SK-N-SH (cell line): ENCODE measurements at regions not wholly inside any gene's neighbourhood (a gene's known extent, or its start where the extent isn't known, plus 50 kb on each side); places are given as distances from the start of the nearest gene placed in this dataset.

Source experiments
- CTCF ChIA-PET: fragments of 300-600, 350-600 bp; formaldehyde crosslinking; extraction: SDS; loops from one replicate; lab custom pipeline; 2021; lab: Yijun Ruan, JAX
- POLR2A ChIA-PET: fragments of 350-600 bp; sonication (Branson Sonifier 250); formaldehyde crosslinking; extraction: SDS; loops from one replicate; lab custom pipeline; 2020; ENCODE audit warnings: antibody characterized with exemption, inconsistent platforms; lab: Yijun Ruan, JAX
- DNase-seq: peaks from one replicate; pipeline ENCODE4 v3.0.0; 2012
- H2AFZ ChIP-seq: fragments of 200-600 bp; sonication (generic); 2 replicates; pipeline ENCODE4 v1.8.1; 2016; ENCODE audit warnings: antibody characterized with exemption, mild to moderate bottlenecking, low read depth
- H3F3A ChIP-seq: fragments of 200-600 bp; sonication (generic); replicated peaks from 2 replicates; pipeline ENCODE3; 2016; ENCODE audit warnings: antibody characterized with exemption, mild to moderate bottlenecking; ENCODE audit not compliant: insufficient read depth
- H3K27ac ChIP-seq, 2 experiments: fragments of 200-500 bp in 1 of 2; fragments of 200-600 bp in 1 of 2; sonication (Bioruptor generic) in 1 of 2; sonication (generic), shearing (Covaris generic) in 1 of 2; 2 replicates each; pipeline versions ENCODE4 v1.5.1 to v1.6.1; 2014 to 2016; ENCODE audit warnings: low read depth in 2 of 2, inconsistent platforms in 1 of 2, low read length in 1 of 2, mild to moderate bottlenecking in 1 of 2, mixed read lengths in 1 of 2
- H3K27me3 ChIP-seq: fragments of 200-600 bp; sonication (generic), shearing (Covaris generic); 2 replicates; pipeline ENCODE4 v1.6.1; 2016; ENCODE audit warnings: mixed run types; ENCODE audit not compliant: insufficient read depth
- H3K36me3 ChIP-seq, 2 experiments: fragments of 200-500 bp in 1 of 2; fragments of 200-600 bp in 1 of 2; sonication (Bioruptor generic) in 1 of 2; sonication (generic) in 1 of 2; replicated peaks in 1 of 2; 2 replicates each; pipeline versions ENCODE3 to v1.5.1; 2014 to 2016; ENCODE audit warnings: low read length in 1 of 2, mild to moderate bottlenecking in 1 of 2; ENCODE audit not compliant: insufficient read depth in 2 of 2, control insufficient read depth in 1 of 2
- H3K4me1 ChIP-seq, 2 experiments: fragments of 200-500 bp in 1 of 2; fragments of 200-600 bp in 1 of 2; sonication (Bioruptor generic) in 1 of 2; sonication (generic), shearing (Covaris generic) in 1 of 2; 2 replicates each; pipeline versions ENCODE4 v1.5.1 to v1.6.1; 2014 to 2016; ENCODE audit warnings: low read depth in 1 of 2, low read length in 1 of 2, mixed run types in 1 of 2; ENCODE audit not compliant: insufficient read depth in 2 of 2, control insufficient read depth in 1 of 2
- H3K4me2 ChIP-seq: fragments of 200-600 bp; sonication (generic), shearing (Covaris generic); 2 replicates; pipeline ENCODE4 v1.6.1; 2017; ENCODE audit warnings: mixed run types
- H3K4me3 ChIP-seq, 2 experiments: fragments of 200-500 bp in 1 of 2; fragments of 200-600 bp in 1 of 2; sonication (Bioruptor generic) in 1 of 2; sonication (generic), shearing (Covaris generic) in 1 of 2; 2 replicates each; pipeline versions ENCODE4 v1.5.1 to v1.8.1; 2014 to 2016; ENCODE audit warnings: low read depth in 2 of 2, inconsistent platforms in 1 of 2, low read length in 1 of 2, mild to moderate bottlenecking in 1 of 2, mixed read lengths in 1 of 2, moderate library complexity in 1 of 2
- H3K79me2 ChIP-seq: fragments of 200-600 bp; sonication (generic); 2 replicates; pipeline ENCODE4 v1.8.1; 2017; ENCODE audit warnings: mild to moderate bottlenecking; ENCODE audit not compliant: insufficient read depth
- H3K9ac ChIP-seq: fragments of 200-600 bp; sonication (generic); 2 replicates; pipeline ENCODE4 v1.6.1; 2017; ENCODE audit warnings: mixed run types
- H3K9me2 ChIP-seq: fragments of 200-600 bp; sonication (generic); 2 replicates; pipeline ENCODE4 v1.6.1; 2017; ENCODE audit warnings: mixed run types
- H3K9me3 ChIP-seq: fragments of 200-600 bp; sonication (generic); 2 replicates; pipeline ENCODE4 v1.6.1; 2017; ENCODE audit warnings: mixed run types, mild to moderate bottlenecking, moderate library complexity
- H4K20me1 ChIP-seq: fragments of 200-600 bp; sonication (generic); 2 replicates; pipeline ENCODE4 v1.6.1; 2017; ENCODE audit warnings: mild to moderate bottlenecking, mixed run types; ENCODE audit not compliant: insufficient read depth
- CHD2 ChIP-seq: fragments of 150-350 bp; IDR thresholded peaks from 2 replicates; pipeline ENCODE4 v1.6.1; 2018; ENCODE audit warnings: low read length; ENCODE audit not compliant: partially characterized antibody
- EP300 ChIP-seq, 2 experiments: IDR thresholded peaks; 2 replicates each; pipeline versions ENCODE4 v1.4.0 to v1.6.1; 2012; ENCODE audit warnings: borderline replicate concordance in 1 of 2, low read depth in 1 of 2, low read length in 1 of 2
- EZH2phosphoT487 ChIP-seq: fragments of 200-600 bp; sonication (generic); IDR thresholded peaks from 2 replicates; pipeline ENCODE4 v1.6.1; 2017; ENCODE audit warnings: low read depth, mixed run types, mild to moderate bottlenecking, antibody characterized with exemption, moderate library complexity, borderline replicate concordance
- FOSL2 ChIP-seq: IDR thresholded peaks from 2 replicates; pipeline ENCODE4 v1.4.0; 2012; ENCODE audit warnings: low read depth, mild to moderate bottlenecking, moderate library complexity, borderline replicate concordance
- FOXJ3 ChIP-seq: sonication (generic); formaldehyde crosslinking; IDR thresholded peaks from 2 replicates; pipeline ENCODE4 v1.5.1; 2020; ENCODE audit warnings: mild to moderate bottlenecking, missing genetic modification reagents
- FOXM1 ChIP-seq: IDR thresholded peaks from 2 replicates; pipeline ENCODE4 v1.4.0; 2012; ENCODE audit warnings: low read depth, mild to moderate bottlenecking
- GATA2 ChIP-seq: sonication (generic); formaldehyde crosslinking; IDR thresholded peaks from 2 replicates; pipeline ENCODE4 v1.5.0; 2020; ENCODE audit warnings: mild to moderate bottlenecking, missing genetic modification reagents
- IRF3 ChIP-seq: fragments of 150-350 bp; IDR thresholded peaks from 2 replicates; pipeline ENCODE4 v1.6.1; 2016; ENCODE audit warnings: mild to moderate bottlenecking, low read depth, low read length
- POLR2AphosphoS5 ChIP-seq: IDR thresholded peaks from 2 replicates; pipeline ENCODE4 v1.6.1; 2012; ENCODE audit warnings: low read depth, low read length
- REST ChIP-seq: IDR thresholded peaks from 2 replicates; pipeline ENCODE4 v1.6.1; 2012; ENCODE audit warnings: mild to moderate bottlenecking, low read depth, low read length, moderate library complexity
- SIN3A ChIP-seq: IDR thresholded peaks from 2 replicates; pipeline ENCODE4 v1.6.1; 2012; ENCODE audit warnings: low read depth, mild to moderate bottlenecking, low read length, moderate library complexity, borderline replicate concordance
- TAF1 ChIP-seq: IDR thresholded peaks from 2 replicates; pipeline ENCODE4 v1.6.1; 2012; ENCODE audit warnings: low read depth, mild to moderate bottlenecking, low read length, moderate library complexity, borderline replicate concordance
- TEAD4 ChIP-seq: IDR thresholded peaks from 2 replicates; pipeline ENCODE4 v1.4.0; 2012; ENCODE audit warnings: mild to moderate bottlenecking, borderline replicate concordance; ENCODE audit not compliant: insufficient read depth
- USF1 ChIP-seq: IDR thresholded peaks from 2 replicates; pipeline ENCODE4 v1.4.0; 2012; ENCODE audit warnings: low read depth, borderline replicate concordance
- USF2 ChIP-seq: fragments of 150-350 bp; IDR thresholded peaks from 2 replicates; pipeline ENCODE4 v1.6.1; 2017; ENCODE audit warnings: antibody characterized with exemption, low read length, low read depth, borderline replicate concordance
- ZBTB33 ChIP-seq: IDR thresholded peaks from 2 replicates; pipeline ENCODE4 v1.4.0; 2012; ENCODE audit warnings: low read depth, borderline replicate concordance
- WGBS: methylation state at CpG from one replicate; pipeline ENCODE4 v1.1.6; 2017; ENCODE audit warnings: low lambda C conversion rate; 5-methylcytosine and 5-hydroxymethylcytosine counted together

GRCh38 chr2:241943209-241943850 is 73.8 kb downstream of the RTP5 start (continued):
- TF ChIP-seq USF2 (no peak), FOXM1 (no peak), FOSL2 (no peak)
- TF ChIP-seq, all 33 proteins: peak for 0

GRCh38 chr2:241943961-241944575 is 74.5 kb downstream of the RTP5 start:
- ChIA-PET CTCF (interaction anchor here (1.4 kb wide), 1 partner anchor 11 kb away, joined by 4 read pairs; no protein-coding TSS in a partner anchor), POLR2A (no interaction called here)
- WGBS = 64% methylated on average over 17 of the region's 17 CpGs

GRCh38 chr2:241944821-241945220 is 75.3 kb downstream of the RTP5 start:
- ChIA-PET CTCF (interaction anchor here (1.4 kb wide), 1 partner anchor 10 kb away, joined by 4 read pairs; no protein-coding TSS in a partner anchor), POLR2A (no interaction called here)
- H3F3A ChIP-seq = no peaks in the 10 kb centered on the region
- TF ChIP-seq USF1 = no peak
- TF ChIP-seq CHD2 = no peak
- no peak for TF ChIP-seq SIN3A
- no peak for TF ChIP-seq GATA2 (CRISPR knock-in tag)
- no peak for TF ChIP-seq REST
- TF ChIP-seq TAF1 = no peak
- no peak for TF ChIP-seq POLR2AphosphoS5
- no peak for TF ChIP-seq FOSL2
- no peak for TF ChIP-seq ZBTB33
- no peak for TF ChIP-seq IRF3

More at GRCh38 chr2:241943961-241944575, 74.5 kb downstream of the RTP5 start:
- no peak overlapping the region for H3K27ac ChIP-seq
- H3K9ac ChIP-seq = no peak overlapping the region
- peaks cover 0 to 11% of the 10 kb centered on the region in 2 experiments; a peak in 1 of 4 replicates for H3K4me1 ChIP-seq
- TF ChIP-seq EP300 (IDR thresholded peaks at IDR 0.05; ENCODE audit: borderline replicate concordance in 1 of 2, low read depth in 1 of 2, low read length in 1 of 2) (no peak), FOXJ3 (CRISPR knock-in tag) (no peak), TEAD4 (no peak), EZH2phosphoT487 (no peak)
- no peak overlapping the region for H2AFZ ChIP-seq
- no peak overlapping the region for H3K4me2 ChIP-seq
- no peak overlapping the region for H3K4me3 ChIP-seq
- no peaks in the 10 kb centered on the region for H3K27me3 ChIP-seq
- H3F3A ChIP-seq = no peaks in the 10 kb centered on the region
- H4K20me1 ChIP-seq = no peaks in the 10 kb centered on the region
- no peaks in the 10 kb centered on the region for H3K36me3 ChIP-seq
- no peaks in the 10 kb centered on the region for H3K9me2 ChIP-seq
- no peaks in the 10 kb centered on the region for H3K9me3 ChIP-seq
- H3K79me2 ChIP-seq = no peaks in the 10 kb centered on the region
- no peak for DNase-seq

More at GRCh38 chr2:241944821-241945220, 75.3 kb downstream of the RTP5 start:
- Histone ChIP-seq H4K20me1 (no peaks in the 10 kb centered on the region), H3K4me2 (no peak overlapping the region), H3K27ac (no peak overlapping the region), H3K9ac (no peak overlapping the region), H3K27me3 (no peaks in the 10 kb centered on the region), H3K4me1 (peaks cover 0 to 11% of the 10 kb centered on the region in 2 experiments; a peak in 1 of 4 replicates), H3K79me2 (no peaks in the 10 kb centered on the region), H3K4me3 (no peak overlapping the region), H3K9me3 (no peaks in the 10 kb centered on the region), H3K36me3 (no peaks in the 10 kb centered on the region), H2AFZ (no peak overlapping the region), H3K9me2 (no peaks in the 10 kb centered on the region)
- WGBS = 77% methylated on average over 6 of the region's 12 CpGs
- DNase-seq = no peak
